K562 (cell line): ENCODE measurements at regions not wholly inside any gene's neighbourhood (a gene's known extent, or its start where the extent isn't known, plus 50 kb on each side); places are given as distances from the start of the nearest gene placed in this dataset.

ENCODE experiments used
- ATAC-seq: fragments of 200-7000 bp; cut with Tn5 transposase; 3 replicates; pipeline ENCODE4 v1.9.1; 2020; ENCODE audit warnings: moderate library complexity
- BruUV-seq: library from RNA; stranded (reverse); fragments of 400-500 nt; replicated peaks from 2 replicates; lab custom pipeline; 2021; lab: Mats Ljungman, UMichigan
- CTCF ChIA-PET: fragments of 300-600 bp; formaldehyde crosslinking; extraction: SDS; loops from one replicate; lab custom pipeline; 2021; ENCODE audit warnings: low intra/inter-chr PET ratio; lab: Yijun Ruan, JAX
- POLR2A ChIA-PET: fragments of 300-600, 350-650 bp; sonication (Branson Sonifier 250); formaldehyde crosslinking; extraction: SDS; loops from one replicate; lab custom pipeline; 2021; ENCODE audit warnings: antibody characterized with exemption, inconsistent platforms; lab: Yijun Ruan, JAX
- DNase-seq, 4 experiments: peaks; one replicate each; pipeline versions ENCODE4 v3.0.0 to v3.0.0-alpha.2; 2011 to 2018; ENCODE audit warnings: low spot score in 3 of 4, mixed read lengths in 3 of 4; ENCODE audit errors: extremely low read depth in 1 of 4
- FAIRE-seq: peaks from 2 replicates; lab custom pipeline; 2011; peaks lifted over from hg19 to GRCh38; lab: Jason Lieb, UNC
- H2AFZ ChIP-seq: 2 replicates; pipeline ENCODE4 v1.6.0; 2011; ENCODE audit warnings: low read depth, low read length, control low read depth, inconsistent platforms
- H3K27ac ChIP-seq: fragments of 200-600 bp; 3 replicates; pipeline ENCODE4 v1.8.0; 2011; ENCODE audit warnings: low read depth, mild to moderate bottlenecking, control low read depth, inconsistent platforms, low read length, moderate library complexity, mixed read lengths; ENCODE audit errors: extremely low read depth
- H3K27me3 ChIP-seq, 2 experiments: fragments of 300-600 bp in 1 of 2; 2 replicates in 1 of 2; 3 replicates in 1 of 2; pipeline versions ENCODE4 v1.6.0 to v1.8.0; 2011; ENCODE audit warnings: inconsistent platforms in 2 of 2, low read length in 2 of 2, mild to moderate bottlenecking in 1 of 2, mixed read lengths in 1 of 2, moderate library complexity in 1 of 2; ENCODE audit not compliant: control insufficient read depth in 2 of 2, insufficient read depth in 2 of 2
- H3K36me3 ChIP-seq: fragments of 300-600 bp; 3 replicates; pipeline ENCODE4 v1.8.0; 2011; ENCODE audit warnings: mild to moderate bottlenecking, low read length, inconsistent platforms; ENCODE audit not compliant: control insufficient read depth, insufficient read depth
- H3K4me1 ChIP-seq, 2 experiments: fragments of 200-600 bp in 1 of 2; replicated peaks in 1 of 2; 2 replicates in 1 of 2; 3 replicates in 1 of 2; pipeline versions ENCODE4 v1.5.1 to v1.8.0; 2011; ENCODE audit warnings: inconsistent platforms in 2 of 2, low read length in 2 of 2, mild to moderate bottlenecking in 1 of 2, mixed read lengths in 1 of 2, moderate library complexity in 1 of 2; ENCODE audit not compliant: control insufficient read depth in 2 of 2, insufficient read depth in 2 of 2
- H3K4me2 ChIP-seq: 2 replicates; pipeline ENCODE4 v1.6.1; 2011; ENCODE audit warnings: low read length, control low read depth, inconsistent platforms, mixed read lengths; ENCODE audit not compliant: insufficient read depth
- H3K4me3 ChIP-seq: fragments of 200-600 bp; sonication (generic), shearing (Covaris generic); 2 replicates; pipeline ENCODE4 v1.5.1; 2016; ENCODE audit warnings: control low read depth, inconsistent platforms
- H3K79me2 ChIP-seq: fragments of 200-600 bp; 3 replicates; pipeline ENCODE4 v1.8.0; 2011; ENCODE audit warnings: low read length, inconsistent platforms; ENCODE audit not compliant: control insufficient read depth, insufficient read depth
- H3K9ac ChIP-seq, 2 experiments: 2 replicates each; pipeline versions ENCODE4 v1.6.0 to v1.6.1; 2011; ENCODE audit warnings: low read depth in 2 of 2, low read length in 2 of 2, control low read depth in 1 of 2, inconsistent platforms in 1 of 2, mild to moderate bottlenecking in 1 of 2, mixed read lengths in 1 of 2; ENCODE audit not compliant: insufficient read depth in 1 of 2
- H3K9me1 ChIP-seq: one replicate; pipeline ENCODE4 v1.6.0; 2011; ENCODE audit warnings: inconsistent platforms, mild to moderate bottlenecking, low read length, moderate library complexity; ENCODE audit not compliant: control insufficient read depth, insufficient read depth
- H3K9me3 ChIP-seq: replicated peaks from 2 replicates; pipeline ENCODE4 v1.5.1; 2011; ENCODE audit warnings: low read depth, low read length, inconsistent platforms; ENCODE audit not compliant: control insufficient read depth, insufficient read depth
- H4K20me1 ChIP-seq: replicated peaks from 2 replicates; pipeline ENCODE4 v1.6.1; 2011; ENCODE audit warnings: low read length, inconsistent platforms, mixed read lengths; ENCODE audit not compliant: control insufficient read depth, insufficient read depth
- ARID4B ChIP-seq: sonication (generic); formaldehyde crosslinking; IDR thresholded peaks from 2 replicates; pipeline ENCODE4 v1.8.0; 2022; ENCODE audit warnings: mild to moderate bottlenecking, missing genetic modification reagents
- DIDO1 ChIP-seq: fragments of 450-650 bp; IDR thresholded peaks from 2 replicates; pipeline ENCODE4 v1.6.1; 2016; ENCODE audit warnings: low read depth, missing biosample characterization, missing genetic modification characterization
- E2F3 ChIP-seq: fragments of 250-450 bp; sonication (Bioruptor Pico); IDR thresholded peaks from 2 replicates; pipeline ENCODE4 v1.4.0; 2020; ENCODE audit warnings: mild to moderate bottlenecking
- HDAC3 ChIP-seq: fragments of 450-650 bp; IDR thresholded peaks from 2 replicates; pipeline ENCODE4 v1.6.1; 2018; ENCODE audit warnings: borderline replicate concordance, mild to moderate bottlenecking, moderate library complexity; ENCODE audit not compliant: partially characterized antibody
- HEY1 ChIP-seq: fragments of 250-450 bp; sonication (Bioruptor Pico); IDR thresholded peaks from 2 replicates; pipeline ENCODE4 v1.5.0; 2020; ENCODE audit warnings: mild to moderate bottlenecking, moderate library complexity, borderline replicate concordance
- MCM5 ChIP-seq: fragments of 450-650 bp; IDR thresholded peaks from 2 replicates; pipeline ENCODE4 v1.6.1; 2016; ENCODE audit warnings: low read depth
- MITF ChIP-seq: IDR thresholded peaks from 2 replicates; pipeline ENCODE4 v1.6.1; 2014; ENCODE audit warnings: antibody characterized with exemption
- POU5F1 ChIP-seq: fragments of 150-350 bp; IDR thresholded peaks from 2 replicates; pipeline ENCODE4 v1.6.1; 2014; ENCODE audit warnings: borderline replicate concordance, low read length, low read depth, mild to moderate bottlenecking; ENCODE audit not compliant: partially characterized antibody
- SRF ChIP-seq, 2 experiments: fragments of 250-450, 450-650 bp in 1 of 2; sonication (Bioruptor Pico) in 1 of 2; sonication (generic) in 1 of 2; formaldehyde crosslinking; IDR thresholded peaks; 2 replicates each; pipeline versions ENCODE4 v1.5.0 to v1.5.1; 2020 to 2022; ENCODE audit warnings: mild to moderate bottlenecking in 1 of 2, missing genetic modification reagents in 1 of 2
- U2AF2 ChIP-seq: fragments of 200-400 bp; formaldehyde crosslinking; optimal IDR thresholded peaks from 2 replicates; pipeline ENCODE3; 2017; ENCODE audit warnings: low read depth, mild to moderate bottlenecking, low read length
- ZFP91 ChIP-seq: sonication (generic); formaldehyde crosslinking; IDR thresholded peaks from 2 replicates; pipeline ENCODE4 v1.8.0; 2022; ENCODE audit warnings: mild to moderate bottlenecking, missing genetic modification reagents
- ZFX ChIP-seq: sonication (generic); formaldehyde crosslinking; IDR thresholded peaks from 2 replicates; pipeline ENCODE4 v1.8.0; 2022; ENCODE audit warnings: mild to moderate bottlenecking, missing genetic modification reagents, moderate library complexity
- ZNF408 ChIP-seq: fragments of 250-450 bp; sonication (Bioruptor Pico); IDR thresholded peaks from 2 replicates; pipeline ENCODE4 v1.4.0; 2020; ENCODE audit warnings: low read depth, mild to moderate bottlenecking, moderate library complexity
- WGBS: fragments of 100-300 bp; shearing (Covaris generic); methylation state at CpG from one replicate; pipeline ENCODE4 v1.1.6; 2016; ENCODE audit warnings: low coverage, mixed read lengths; ENCODE audit not compliant: insufficient coverage; ENCODE audit errors: missing lambda C conversion rate; 5-methylcytosine and 5-hydroxymethylcytosine counted together
- in situ Hi-C: fragments of 300-500 bp; cut with MboI; formaldehyde crosslinking; loops from 4 replicates; pipeline ENCODE4 v1.15.0; 2018; ENCODE audit warnings: inconsistent platforms, mixed read lengths
- intact Hi-C: fragments of 100-400 bp; cut with micrococcal nuclease; formaldehyde crosslinking; loops from 2 replicates; pipeline ENCODE4 v1.14.2; 2022

GRCh38 chr4:181424362-181425016, 818.7 kb upstream of the TENM3 start:
- ChIA-PET CTCF (no interaction called here), POLR2A (no interaction called here)
- Histone ChIP-seq H3K4me3 (no peak overlapping the region), H4K20me1 (no peaks in the 10 kb centered on the region), H3K9me3 (no peaks in the 10 kb centered on the region; the same call in 1 of the 2 replicates), H3K27ac (no peak overlapping the region), H3K79me2 (no peaks in the 10 kb centered on the region), H3K9me1 (no peaks in the 10 kb centered on the region), H3K36me3 (no peaks in the 10 kb centered on the region), H3K4me2 (no peak overlapping the region), H3K9ac (no peak overlapping the region), H3K27me3 (no peaks in the 10 kb centered on the region), H3K4me1 (no peaks in the 10 kb centered on the region), H2AFZ (no peak overlapping the region)
- BruUV-seq, result no TSS peak
- no peak for ATAC-seq
- in situ Hi-C loops (no loop called here), intact Hi-C loops (no loop called here)
- DNase-seq, result no peak
- 0% methylated on average over 2 of the region's 2 CpGs for WGBS
- TF ChIP-seq E2F3 (CRISPR knock-in tag) (no peak), U2AF2 (no peak), ZNF408 (no peak), HDAC3 (no peak), POU5F1 (no peak), DIDO1 (tag) (no peak), MITF (no peak), ARID4B (CRISPR knock-in tag) (no peak), MCM5 (no peak), ZFP91 (CRISPR knock-in tag) (no peak), SRF (CRISPR knock-in tag; IDR thresholded peaks at IDR 0.05) (no peak), HEY1 (CRISPR knock-in tag) (no peak), ZFX (CRISPR knock-in tag) (no peak)
- FAIRE-seq, result no peak
